NCI-H226 (cell line): ENCODE measurements at regions not wholly inside any gene's neighbourhood (a gene's known extent, or its start where the extent isn't known, plus 50 kb on each side); places are given as distances from the start of the nearest gene placed in this dataset.
"Not testable (repeated sequence)": the region's sequence is repeated elsewhere in the genome, so short reads cannot be mapped to it uniquely, and the experiment has no call there.

Experiments used
- DNase-seq: peaks from one replicate; pipeline ENCODE4 v3.0.0-alpha.2; 2015

- no peak for DNase-seq
These were observed 498.9 kb downstream of the BCKDHB start for GRCh38 chr6:80605165-80605989.

DNA sequence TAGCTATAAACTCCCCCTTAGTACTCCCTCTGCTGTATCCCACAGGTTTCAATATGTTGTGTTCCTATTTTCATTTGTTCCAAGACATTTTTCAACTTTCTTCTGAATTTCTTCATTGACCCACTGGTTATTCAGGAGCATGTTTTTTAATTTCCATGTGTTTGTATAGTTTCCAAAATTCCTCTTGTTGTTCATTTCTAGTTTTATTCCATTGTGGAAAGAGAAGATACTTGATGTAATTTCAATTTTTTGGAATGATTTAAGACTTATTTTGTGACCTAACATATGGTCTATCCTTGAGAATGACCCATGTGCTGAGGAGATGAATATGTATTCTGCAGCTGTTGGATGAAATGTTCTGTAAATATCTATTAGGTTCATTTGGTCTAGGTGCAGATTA is 497.2 kb downstream of the BCKDHB start:
- no peak for DNase-seq

DNA sequence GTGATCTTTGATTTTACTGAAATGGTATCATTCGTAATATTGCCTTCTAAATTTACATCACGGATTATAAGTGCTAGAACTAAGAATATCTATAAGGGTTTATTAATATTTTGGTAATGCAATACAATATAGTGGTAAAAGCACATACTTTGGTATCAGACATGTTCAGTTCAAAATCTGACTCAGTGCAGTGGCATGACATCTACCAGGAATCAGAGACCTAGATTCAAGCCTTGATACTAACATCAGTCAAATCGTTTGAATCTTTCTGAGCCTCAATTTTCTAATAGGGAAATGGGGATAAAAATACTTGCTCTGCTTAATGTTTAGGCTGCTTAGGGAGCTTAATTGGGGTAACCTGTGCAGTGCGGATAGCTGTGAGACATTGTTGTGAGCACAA is 488.0 kb downstream of the BCKDHB start:
- DNase-seq = no peak

- no peak for DNase-seq
These were observed 486.0 kb downstream of the BCKDHB start for GRCh38 chr6:80592436-80592835.

GRCh38 chr6:80586242-80586641 is 479.8 kb downstream of the BCKDHB start:
- no peak for DNase-seq

DNA sequence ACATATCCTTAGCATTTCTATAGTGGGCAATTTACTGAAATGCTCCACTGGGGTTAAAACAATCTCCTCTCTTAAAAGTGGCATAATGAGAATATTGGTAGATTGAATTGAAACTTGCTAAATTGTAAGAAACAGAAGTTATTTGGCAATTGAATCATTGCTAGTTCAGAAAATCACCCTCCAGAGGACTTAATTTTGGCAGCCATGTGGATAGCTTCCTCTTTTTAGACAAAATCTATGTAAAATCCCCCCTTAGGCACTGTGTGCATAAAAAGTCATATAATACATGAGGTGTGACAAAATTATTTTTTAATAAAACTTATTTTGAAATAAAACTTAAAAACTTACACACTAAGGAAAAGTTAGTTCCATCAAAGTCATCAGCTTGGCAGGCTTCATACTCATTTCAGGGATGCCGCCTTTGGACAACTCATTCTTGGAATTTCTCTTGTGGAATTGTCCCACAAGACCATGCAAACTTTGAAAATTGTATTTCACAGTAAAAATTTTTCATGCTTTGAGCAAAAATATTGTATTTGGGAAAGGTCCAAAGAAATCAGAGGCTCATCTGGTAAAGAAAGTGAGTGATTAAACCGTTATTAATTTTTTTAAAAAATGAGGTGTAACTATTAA is 473.0 kb downstream of the BCKDHB start:
- DNase-seq = no peak

- not testable (repeated sequence) for DNase-seq
These were observed 466.8 kb downstream of the BCKDHB start for GRCh38 chr6:80573320-80573719.

- no peak for DNase-seq
These were observed 459.9 kb downstream of the BCKDHB start for GRCh38 chr6:80566361-80566760.

- DNase-seq = no peak
These were observed 446.7 kb downstream of the BCKDHB start for GRCh38 chr6:80553071-80553740.

DNA sequence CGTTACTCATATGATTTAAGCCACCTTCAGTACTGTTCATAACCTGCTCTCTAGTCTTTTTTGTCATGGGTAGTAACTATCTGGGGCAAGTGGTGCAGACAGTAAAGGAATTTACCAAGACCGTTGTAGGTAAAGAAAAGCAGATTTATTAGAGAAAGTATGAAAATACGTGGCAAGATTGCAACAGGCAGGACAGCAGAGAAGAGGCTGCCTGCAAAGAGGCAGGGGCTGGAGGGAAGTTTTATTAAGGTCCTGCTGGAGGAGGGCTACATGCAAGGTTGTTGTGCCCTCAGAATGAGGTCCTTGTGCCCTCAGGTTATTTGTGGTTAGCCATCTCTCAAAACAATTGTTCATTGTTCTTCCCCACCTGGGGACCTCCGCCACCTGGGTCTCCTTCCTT is 444.3 kb downstream of the BCKDHB start:
- no peak for DNase-seq

DNA sequence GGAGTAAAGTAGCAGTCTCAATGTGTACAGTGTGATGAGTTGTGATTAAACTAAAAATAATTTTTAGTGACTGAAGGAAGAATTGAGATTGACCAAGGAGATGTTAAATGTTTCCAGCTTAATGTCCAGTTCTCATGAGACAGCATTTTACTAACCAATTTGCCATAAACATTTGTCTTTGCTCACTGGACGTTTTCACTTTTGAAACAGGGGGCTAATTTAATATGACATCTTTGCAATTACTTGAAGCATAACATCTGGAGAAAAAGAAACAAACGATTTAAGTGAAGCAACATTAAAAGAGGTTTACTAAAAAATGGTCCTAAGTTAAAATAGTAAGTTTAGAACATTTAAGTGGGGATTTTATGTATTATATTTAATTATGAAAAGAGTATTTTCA is 443.8 kb downstream of the BCKDHB start:
- DNase-seq = no peak

DNA sequence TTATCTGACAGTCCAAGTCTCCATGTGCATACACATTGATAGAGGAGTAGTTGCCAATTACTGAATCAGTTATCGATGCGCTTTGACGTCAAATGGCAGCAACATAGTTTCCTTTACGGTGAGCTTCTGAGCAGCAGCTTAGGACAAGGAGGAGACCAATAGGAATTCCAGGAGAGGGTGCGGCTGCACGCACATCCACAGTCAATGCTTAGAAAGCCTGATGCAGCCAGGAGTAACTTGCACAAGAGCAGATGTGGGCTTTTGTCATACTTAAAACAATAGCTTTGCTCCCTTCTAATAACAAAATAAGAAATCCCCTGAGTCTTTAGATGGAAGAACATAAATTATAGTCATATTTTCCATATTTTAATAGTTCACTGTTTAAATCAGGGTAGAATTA is 442.1 kb downstream of the BCKDHB start:
- no peak for DNase-seq

DNA sequence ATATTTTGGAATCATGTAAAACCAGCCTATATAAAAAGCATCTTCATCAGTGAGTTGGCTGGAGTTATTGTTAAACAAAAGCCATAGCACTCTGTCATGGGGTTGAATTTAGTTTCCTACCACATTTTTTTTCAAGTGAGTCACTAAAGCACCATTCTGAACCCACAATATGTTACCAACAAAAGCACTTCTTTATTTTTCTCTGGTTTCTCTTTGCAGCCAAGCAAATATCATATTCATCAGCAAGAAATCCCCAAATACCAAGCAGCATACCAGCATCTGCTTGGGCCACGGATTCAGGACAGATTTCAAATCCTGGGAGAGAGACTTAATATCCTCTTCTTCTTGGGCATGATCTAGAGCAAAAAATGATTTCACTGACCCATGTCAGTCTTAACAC is 441.4 kb downstream of the BCKDHB start:
- peak; percentile 69 for DNase-seq

DNA sequence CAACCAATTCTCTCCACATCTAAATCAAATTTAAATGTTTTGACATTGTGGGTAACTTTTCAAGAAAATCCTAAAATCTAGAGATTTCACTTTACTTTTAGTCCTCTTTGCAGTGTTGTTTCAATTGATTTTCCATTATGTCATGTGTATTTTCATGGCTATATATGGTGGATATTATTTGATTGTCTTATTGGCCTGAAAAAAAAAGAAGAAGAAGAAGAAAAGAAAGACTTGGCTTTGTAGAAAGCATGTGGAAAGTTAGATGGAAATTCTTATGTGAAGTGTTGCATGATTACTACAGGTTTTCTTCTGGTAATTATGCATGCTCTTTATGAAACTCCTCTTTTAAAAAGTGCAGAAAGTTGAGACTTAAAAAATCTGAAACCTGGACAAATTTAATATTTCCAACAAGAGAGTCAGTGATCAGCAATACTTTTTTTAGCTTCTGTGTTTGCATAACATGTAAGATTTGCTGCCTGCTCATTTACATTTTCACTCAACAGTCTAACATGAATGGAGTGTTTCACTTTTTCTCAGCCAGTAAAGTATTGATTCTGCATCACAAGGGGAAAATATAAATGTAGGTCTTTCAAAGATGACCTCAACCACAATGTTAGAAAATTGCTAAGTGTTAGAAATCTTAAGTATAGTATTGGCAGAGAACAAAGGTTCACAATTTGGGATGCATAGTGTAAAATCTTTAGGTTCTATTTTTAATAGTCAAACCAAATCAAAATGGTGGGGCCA is 438.7 kb downstream of the BCKDHB start:
- no peak for DNase-seq

DNA sequence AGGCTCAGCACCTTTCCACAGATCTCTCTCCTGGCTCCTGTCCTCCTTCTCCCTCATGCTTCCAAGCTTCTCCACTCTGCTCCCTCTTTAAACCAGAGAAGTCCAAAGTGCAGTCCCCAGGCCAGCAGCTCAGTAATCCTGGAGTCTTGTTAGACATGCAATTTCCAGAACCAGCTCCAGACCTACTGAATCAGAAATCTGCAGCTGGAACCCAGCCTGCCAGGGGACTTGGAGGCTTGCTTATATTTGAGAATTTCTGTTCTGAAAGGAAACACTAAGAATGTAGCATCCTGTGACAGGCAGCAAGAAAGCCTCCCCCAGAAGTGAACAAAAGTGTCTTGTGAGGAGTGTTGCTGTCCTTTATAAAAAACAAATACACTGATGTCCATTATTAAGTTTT is 438.1 kb downstream of the BCKDHB start:
- no peak for DNase-seq

DNA sequence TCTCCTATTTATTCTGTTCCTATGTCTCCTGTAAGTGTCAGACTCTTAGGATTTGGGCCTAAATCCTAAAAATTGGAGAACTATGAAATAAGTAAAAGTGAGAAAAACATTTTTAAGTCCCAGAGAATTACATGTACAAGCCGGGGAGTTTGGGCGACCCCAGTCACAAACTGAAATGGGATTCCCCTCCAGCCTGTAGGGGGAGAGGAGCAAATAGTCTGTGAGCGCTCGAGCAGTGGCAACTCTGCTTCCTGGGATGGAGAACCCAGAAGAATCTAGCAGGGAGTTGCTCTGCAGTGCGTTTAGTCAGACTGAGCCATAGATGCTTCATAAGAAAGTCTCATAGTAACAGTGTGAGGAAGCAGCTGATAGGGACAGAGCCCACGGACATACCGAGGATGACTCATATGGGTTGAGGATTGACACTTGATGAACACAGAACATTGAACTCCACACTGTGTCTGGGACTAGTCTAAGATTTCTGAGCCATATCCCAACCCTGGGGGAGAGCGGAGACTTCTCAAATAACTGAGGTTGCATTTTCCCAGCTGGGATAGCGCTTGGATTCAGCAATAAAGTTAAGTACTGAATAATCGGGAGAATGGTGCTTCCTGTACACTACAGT is 437.2 kb downstream of the BCKDHB start:
- peak; percentile 80 for DNase-seq

DNA sequence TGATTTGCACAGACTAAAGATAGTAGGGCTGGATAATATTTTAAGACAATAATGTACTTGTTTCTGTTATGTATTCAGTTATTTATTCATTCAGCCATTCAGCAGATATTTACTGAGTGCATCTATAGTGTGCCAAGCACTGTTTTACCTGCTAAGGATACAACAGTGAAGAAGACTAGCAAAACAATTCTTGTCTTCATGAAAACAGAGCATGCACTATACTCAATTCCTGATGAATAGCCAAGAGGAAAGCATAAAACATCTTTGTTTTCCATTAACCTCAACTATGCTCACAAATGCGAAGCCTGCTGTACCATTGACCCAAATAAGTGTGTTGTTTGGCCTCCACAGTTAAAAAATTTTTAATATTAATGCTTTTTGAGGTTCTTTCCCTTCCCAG is 436.7 kb downstream of the BCKDHB start:
- no peak for DNase-seq

DNA sequence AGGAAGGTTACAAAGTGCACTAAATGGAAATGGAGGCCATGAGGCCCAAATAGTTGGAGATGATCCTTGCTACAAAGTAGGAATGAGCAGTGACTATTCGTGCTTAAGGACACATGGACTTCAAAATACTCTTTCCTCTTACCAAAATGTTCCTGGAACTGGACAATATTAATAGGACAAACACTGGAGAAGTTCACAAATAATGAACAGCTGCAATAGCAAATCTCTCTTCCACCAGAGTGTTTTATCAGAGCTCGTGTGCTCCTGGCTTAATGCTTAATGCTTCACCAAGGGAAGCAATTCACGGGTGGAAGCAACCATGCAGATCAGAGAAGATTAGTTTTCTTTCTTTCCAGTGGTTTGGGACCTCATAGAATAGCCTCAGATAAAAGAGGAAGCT is 435.4 kb downstream of the BCKDHB start:
- no peak for DNase-seq

DNA sequence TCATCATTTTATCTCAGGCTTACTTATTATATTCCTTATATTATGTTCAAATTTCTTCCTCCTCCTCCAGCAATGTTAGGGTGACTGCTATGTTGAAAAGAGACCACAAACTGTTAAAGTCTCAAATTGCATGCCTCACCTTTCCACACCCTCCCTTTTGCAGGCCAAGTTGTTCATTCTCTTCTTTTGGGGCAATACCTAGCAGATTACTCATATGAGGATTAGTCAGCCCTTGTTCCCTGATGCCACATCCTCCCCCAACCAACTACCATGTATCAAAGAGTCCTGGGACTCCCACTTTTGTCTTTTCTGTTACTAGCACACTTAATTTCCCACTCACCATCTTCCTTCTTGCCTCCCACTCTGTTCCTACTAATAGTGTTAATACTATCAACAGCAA is 434.7 kb downstream of the BCKDHB start:
- DNase-seq = peak; percentile 90

- peak; percentile 35 for DNase-seq
These were observed 434.2 kb downstream of the BCKDHB start for GRCh38 chr6:80540700-80541099.

- DNase-seq = no peak
These were observed 430.9 kb downstream of the BCKDHB start for GRCh38 chr6:80537118-80537972.
